H1 (cell line): ENCODE measurements at regions not wholly inside any gene's neighbourhood (a gene's known extent, or its start where the extent isn't known, plus 50 kb on each side); places are given as distances from the start of the nearest gene placed in this dataset.

Experiments used
- BRCA1 ChIP-seq: IDR thresholded peaks from 2 replicates; pipeline ENCODE4 v1.6.1; 2012; ENCODE audit warnings: low read depth, low read length, improper control_type of control experiment
- CBX8 ChIP-seq: fragments of 300-800, 300-1000 bp; sonication (generic); IDR thresholded peaks from 2 replicates; pipeline ENCODE4 v1.7.1; 2016; ENCODE audit warnings: low read depth, low read length, borderline replicate concordance
- CTCF ChIP-seq, 3 experiments: IDR thresholded peaks; 1 replicate in 2 of 3; 2 replicates in 1 of 3; pipeline versions ENCODE4 v1.5.1 to v1.6.1; 2011; ENCODE audit warnings: low read length in 3 of 3, mild to moderate bottlenecking in 3 of 3, inconsistent platforms in 2 of 3, low read depth in 1 of 3, moderate library complexity in 1 of 3; ENCODE audit not compliant: insufficient read depth in 1 of 3; ENCODE audit errors: control extremely low read depth in 1 of 3
- POLR2A ChIP-seq, 2 experiments: IDR thresholded peaks; 1 replicate in 1 of 2; 2 replicates in 1 of 2; pipeline ENCODE4 v1.6.1; 2011; ENCODE audit warnings: low read depth in 2 of 2, low read length in 2 of 2, mild to moderate bottlenecking in 2 of 2; ENCODE audit errors: control extremely low read depth in 1 of 2
- POLR2AphosphoS5 ChIP-seq: IDR thresholded peaks from 2 replicates; pipeline ENCODE4 v1.6.1; 2011; ENCODE audit warnings: low read depth, low read length
- ZNF274 ChIP-seq: IDR thresholded peaks from 2 replicates; pipeline ENCODE4 v1.7.0; 2012; ENCODE audit warnings: low read length, borderline replicate concordance; ENCODE audit errors: extremely low read depth
- TF ChIP-seq, protein P1 (sequence below): IDR thresholded peaks from 2 replicates; pipeline ENCODE4 v1.6.1; 2012; ENCODE audit warnings: inconsistent platforms

DNA sequence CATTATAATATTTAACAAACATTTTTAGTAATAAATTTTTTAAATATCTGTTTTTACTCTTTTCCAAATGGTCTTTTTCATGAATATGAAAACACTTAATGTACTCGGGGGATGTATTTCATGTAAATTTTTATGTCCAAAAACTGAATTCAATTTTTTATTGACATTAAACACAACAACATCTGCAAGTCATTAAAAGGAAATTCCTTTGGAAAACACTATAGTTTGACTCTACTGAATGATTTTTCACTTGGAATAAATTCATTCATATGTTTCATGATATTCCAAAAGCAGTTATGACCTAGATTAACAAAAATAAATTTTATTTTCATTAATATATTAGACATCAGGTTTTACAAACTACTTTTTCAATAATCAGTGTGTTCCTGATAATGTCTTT is 239.8 kb upstream of the AGTR1 start (continued):
- TF ChIP-seq CTCF (IDR thresholded peaks at IDR 0.05; ENCODE audit: control extremely low read depth in 1 of 3, insufficient read depth in 1 of 3, low read depth in 1 of 3, low read length in 3 of 3) (no peak), CBX8 (no peak), POLR2A (IDR thresholded peaks at IDR 0.05; ENCODE audit: control extremely low read depth in 1 of 2, low read depth in 2 of 2, low read length in 2 of 2) (no peak), ZNF274 (no peak), POLR2AphosphoS5 (no peak), BRCA1 (no peak)
- TF ChIP-seq, protein P1, sequence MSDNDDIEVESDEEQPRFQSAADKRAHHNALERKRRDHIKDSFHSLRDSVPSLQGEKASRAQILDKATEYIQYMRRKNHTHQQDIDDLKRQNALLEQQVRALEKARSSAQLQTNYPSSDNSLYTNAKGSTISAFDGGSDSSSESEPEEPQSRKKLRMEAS: no peak
